ENCODE measurements at regions not wholly inside any gene's neighbourhood (a gene's known extent, or its start where the extent isn't known, plus 50 kb on each side); places are given as distances from the start of the nearest gene placed in this dataset.

DNA sequence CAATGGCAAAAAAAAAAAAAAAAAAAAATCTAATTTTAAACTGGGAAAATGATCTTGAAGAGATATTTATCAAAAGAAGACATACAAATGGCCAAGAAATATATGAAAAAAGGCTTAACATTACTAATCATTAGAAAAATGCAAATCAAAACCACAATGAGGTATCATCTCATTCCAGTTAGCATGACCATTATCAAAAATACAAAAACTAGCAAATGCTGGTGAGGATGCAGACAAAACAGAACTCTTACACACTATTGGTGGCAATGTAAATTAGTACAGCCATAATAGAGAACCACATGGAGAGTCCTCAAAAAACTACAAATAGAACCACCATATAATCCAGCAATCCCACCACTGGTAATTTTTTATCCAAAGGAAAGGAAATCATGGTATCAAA lies 489.6 kb downstream of the TNS3 start:
- intact Hi-C loops (cut with DNase I; ENCODE audit: low total_unique reads) = no loop called here

DNA sequence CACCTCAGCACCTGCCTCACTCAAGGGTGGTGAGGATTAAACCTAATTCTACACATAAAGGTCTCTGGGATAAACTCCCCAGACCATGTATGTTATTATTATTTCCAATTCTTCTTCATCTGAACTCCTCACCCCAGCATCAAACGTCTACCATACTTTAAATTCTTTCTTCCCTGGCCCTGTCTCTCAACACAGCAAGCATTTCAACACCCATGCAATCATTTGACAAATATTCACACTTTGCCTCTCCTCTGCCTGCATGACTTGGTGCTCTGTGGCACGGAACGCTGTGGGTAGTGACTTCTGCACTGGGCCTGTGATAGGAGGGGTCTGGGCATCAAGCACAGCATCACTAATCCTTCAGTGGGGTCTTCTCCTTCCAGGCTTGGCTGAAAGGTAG lies 490.8 kb downstream of the TNS3 start:
- no peak overlapping the region for H3K4me3 ChIP-seq (ENCODE audit: low read depth, poor library complexity, severe bottlenecking)
- 88 to 91% methylated on average over 3 of the region's 3 CpGs for WGBS, 2 donors
- intact Hi-C loops (cut with DNase I; ENCODE audit: low total_unique reads) = no loop called here
- no peak for DNase-seq (ENCODE audit: low spot score in 2 of 2)
- TF ChIP-seq, protein P1, sequence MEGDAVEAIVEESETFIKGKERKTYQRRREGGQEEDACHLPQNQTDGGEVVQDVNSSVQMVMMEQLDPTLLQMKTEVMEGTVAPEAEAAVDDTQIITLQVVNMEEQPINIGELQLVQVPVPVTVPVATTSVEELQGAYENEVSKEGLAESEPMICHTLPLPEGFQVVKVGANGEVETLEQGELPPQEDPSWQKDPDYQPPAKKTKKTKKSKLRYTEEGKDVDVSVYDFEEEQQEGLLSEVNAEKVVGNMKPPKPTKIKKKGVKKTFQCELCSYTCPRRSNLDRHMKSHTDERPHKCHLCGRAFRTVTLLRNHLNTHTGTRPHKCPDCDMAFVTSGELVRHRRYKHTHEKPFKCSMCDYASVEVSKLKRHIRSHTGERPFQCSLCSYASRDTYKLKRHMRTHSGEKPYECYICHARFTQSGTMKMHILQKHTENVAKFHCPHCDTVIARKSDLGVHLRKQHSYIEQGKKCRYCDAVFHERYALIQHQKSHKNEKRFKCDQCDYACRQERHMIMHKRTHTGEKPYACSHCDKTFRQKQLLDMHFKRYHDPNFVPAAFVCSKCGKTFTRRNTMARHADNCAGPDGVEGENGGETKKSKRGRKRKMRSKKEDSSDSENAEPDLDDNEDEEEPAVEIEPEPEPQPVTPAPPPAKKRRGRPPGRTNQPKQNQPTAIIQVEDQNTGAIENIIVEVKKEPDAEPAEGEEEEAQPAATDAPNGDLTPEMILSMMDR (IDR thresholded peaks at IDR 0.05) = no peak
- TF ChIP-seq POLR2A (IDR thresholded peaks at IDR 0.05) = no peak

More for the DNA sequence above, 489.6 kb downstream of the TNS3 start:
- TF ChIP-seq, protein P1 (IDR thresholded peaks at IDR 0.05) = no peak
- no peak for TF ChIP-seq POLR2A (IDR thresholded peaks at IDR 0.05)
- DNase-seq (ENCODE audit: low spot score in 2 of 2) = no peak
- no peak overlapping the region for H3K4me3 ChIP-seq (ENCODE audit: low read depth, poor library complexity, severe bottlenecking)

DNA sequence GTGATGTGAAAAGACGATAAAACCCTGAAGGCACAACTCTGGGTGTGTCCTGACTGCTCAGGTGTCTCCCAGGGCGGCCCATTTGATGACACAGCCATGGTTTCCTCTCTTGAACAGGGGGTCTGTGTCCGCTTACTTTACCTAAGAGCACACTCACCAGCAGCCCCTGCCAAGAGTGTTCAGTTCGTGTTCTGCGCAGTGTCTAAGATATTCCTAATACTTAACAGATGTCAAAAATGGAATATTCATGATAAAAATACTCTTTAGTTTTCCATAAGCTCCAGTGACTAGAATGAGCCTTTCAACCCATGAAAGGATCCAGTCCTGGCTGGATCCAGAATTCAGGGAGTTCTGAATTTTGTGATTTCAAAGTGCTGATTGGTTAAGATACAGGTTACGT lies 492.4 kb downstream of the TNS3 start:
- no peak overlapping the region for H3K4me3 ChIP-seq (ENCODE audit: low read depth, poor library complexity, severe bottlenecking)
- intact Hi-C loops (cut with DNase I; ENCODE audit: low total_unique reads) = loop anchor here (5.0 kb wide), 1 partner anchor 1167 kb away; the partner anchor contains the start of gene IGFBP3
- no peak for DNase-seq (ENCODE audit: low spot score in 2 of 2)
- no peak for TF ChIP-seq POLR2A (IDR thresholded peaks at IDR 0.05)
- TF ChIP-seq, protein P1 (IDR thresholded peaks at IDR 0.05) = no peak
- 73% methylated on average over 6 of the region's 6 CpGs for WGBS, 2 donors

DNA sequence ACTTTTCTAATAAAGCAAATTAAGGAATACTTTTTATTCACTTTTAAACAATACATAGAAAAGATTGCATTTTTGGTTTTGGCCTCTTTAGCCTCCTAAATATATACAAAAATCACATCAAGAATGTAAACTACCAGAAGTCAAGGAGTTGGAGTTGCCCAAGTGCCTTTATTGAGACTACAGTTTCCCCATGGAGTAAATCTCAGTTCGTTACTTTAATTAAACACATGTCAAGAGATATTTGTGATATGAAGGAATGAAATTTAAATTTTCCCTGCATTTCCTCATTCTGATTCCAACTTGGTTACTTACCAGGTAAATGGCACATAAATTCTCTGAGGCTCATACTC lies 492.9 kb downstream of the TNS3 start:
- TF ChIP-seq, protein P1 (IDR thresholded peaks at IDR 0.05) = no peak
- no peak for TF ChIP-seq POLR2A (IDR thresholded peaks at IDR 0.05)
- no peak for DNase-seq (ENCODE audit: low spot score in 2 of 2)
- WGBS, 2 donors = 24% methylated on average over 1 of the region's 1 CpG
- intact Hi-C loops (cut with DNase I; ENCODE audit: low total_unique reads) = loop anchor here (5.0 kb wide), 1 partner anchor 1167 kb away; the partner anchor contains the start of gene IGFBP3
- H3K4me3 ChIP-seq (ENCODE audit: low read depth, poor library complexity, severe bottlenecking) = no peak overlapping the region

DNA sequence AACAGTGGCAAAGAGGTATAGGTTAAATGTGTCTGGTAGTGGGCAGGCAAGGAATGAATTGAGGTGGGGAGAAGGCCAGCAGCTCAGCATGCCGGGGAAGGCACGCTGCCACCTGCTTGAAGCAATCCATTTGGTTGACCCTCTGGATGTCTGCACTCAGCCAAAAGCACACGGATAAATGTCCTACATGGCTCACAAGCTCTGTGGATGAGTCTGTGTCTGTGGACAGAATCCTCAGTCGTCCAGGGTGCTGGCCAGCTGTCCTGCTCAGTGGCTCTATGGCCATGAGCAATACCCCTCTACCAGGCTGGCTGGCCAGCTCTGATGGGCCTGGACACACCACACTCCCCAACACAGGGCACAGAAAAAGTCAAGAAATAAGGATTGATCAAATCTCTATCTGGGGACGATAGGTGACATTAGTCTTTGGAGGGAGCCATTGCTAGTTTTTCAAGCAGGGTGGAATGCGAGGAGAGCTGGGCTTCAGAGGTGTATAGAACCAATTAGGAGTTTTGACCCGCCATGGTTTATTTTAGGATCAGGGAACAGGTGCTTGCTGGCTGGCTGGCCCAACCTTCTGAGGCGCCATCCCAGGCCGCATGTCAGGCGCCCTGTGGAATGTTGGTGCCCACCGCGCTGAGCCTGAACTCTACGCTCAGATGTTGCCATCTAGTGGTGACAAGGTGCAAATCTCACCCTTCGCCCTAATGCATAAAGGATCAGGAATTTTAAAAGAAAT lies 493.4 kb downstream of the TNS3 start:
- peak in 1 of 2 donors; percentile 35 for DNase-seq (ENCODE audit: low spot score in 2 of 2)
- no peak for TF ChIP-seq POLR2A (IDR thresholded peaks at IDR 0.05)
- TF ChIP-seq, protein P1 (IDR thresholded peaks at IDR 0.05) = peak in 1 of 3 donors; percentile 61
- 38 to 41% methylated on average over 14 of the region's 14 CpGs for WGBS, 2 donors
- intact Hi-C loops (cut with DNase I; ENCODE audit: low total_unique reads) = loop anchor here (5.0 kb wide), 1 partner anchor 1166 kb away; the partner anchor contains the start of gene IGFBP3
- H3K4me3 ChIP-seq (ENCODE audit: low read depth, poor library complexity, severe bottlenecking) = no peak overlapping the region
